Inferior parietal cortex (tissue), 1 donor: ENCODE measurements at regions not wholly inside any gene's neighbourhood (a gene's known extent, or its start where the extent isn't known, plus 50 kb on each side); places are given as distances from the start of the nearest gene placed in this dataset.
"Not testable (repeated sequence)": the region's sequence is repeated elsewhere in the genome, so short reads cannot be mapped to it uniquely, and the experiment has no call there.

Experiments used
- DNase-seq: peaks from one replicate; pipeline ENCODE4 v3.0.0-alpha.2; 2016; ENCODE audit errors: extremely low spot score

GRCh38 chr12:131287938-131288764 is 334.4 kb downstream of the ADGRD1 start:
- DNase-seq: no peak

GRCh38 chr12:131288765-131289695 is 335.3 kb downstream of the ADGRD1 start:
- not testable (repeated sequence) for DNase-seq

- DNase-seq: not testable (repeated sequence)
Measured at GRCh38 chr12:131289807-131290206, 336.1 kb downstream of the ADGRD1 start.

GRCh38 chr12:131290255-131290959 is 336.7 kb downstream of the ADGRD1 start:
- no peak for DNase-seq

- DNase-seq: not testable (repeated sequence)
Measured at GRCh38 chr12:131293071-131294015, 339.6 kb downstream of the ADGRD1 start.

GRCh38 chr12:131294716-131295115 is 341.0 kb downstream of the ADGRD1 start:
- DNase-seq: not testable (repeated sequence)

- DNase-seq: not testable (repeated sequence)
Measured at GRCh38 chr12:131295117-131295516, 341.4 kb downstream of the ADGRD1 start.

- not testable (repeated sequence) for DNase-seq
Measured at GRCh38 chr12:131295559-131295958, 341.9 kb downstream of the ADGRD1 start.

GRCh38 chr12:131296136-131296535 is 342.4 kb downstream of the ADGRD1 start:
- DNase-seq: not testable (repeated sequence)

- not testable (repeated sequence) for DNase-seq
Measured at GRCh38 chr12:131296651-131297050, 342.9 kb downstream of the ADGRD1 start.

GRCh38 chr12:131298526-131299369 is 345.0 kb downstream of the ADGRD1 start:
- not testable (repeated sequence) for DNase-seq

GRCh38 chr12:131299370-131299701 is 345.6 kb downstream of the ADGRD1 start:
- not testable (repeated sequence) for DNase-seq

- DNase-seq: not testable (repeated sequence)
Measured at GRCh38 chr12:131303576-131303975, 349.9 kb downstream of the ADGRD1 start.

- DNase-seq: not testable (repeated sequence)
Measured at GRCh38 chr12:131304642-131305041, 350.9 kb downstream of the ADGRD1 start.

GRCh38 chr12:131309700-131310099 is 356.0 kb downstream of the ADGRD1 start:
- no peak for DNase-seq

GRCh38 chr12:131310227-131310969 is 356.7 kb downstream of the ADGRD1 start:
- DNase-seq: not testable (repeated sequence)

GRCh38 chr12:131311279-131311722 is 357.6 kb downstream of the ADGRD1 start:
- DNase-seq: not testable (repeated sequence)

GRCh38 chr12:131311764-131312163 is 358.1 kb downstream of the ADGRD1 start:
- DNase-seq: no peak

GRCh38 chr12:131312382-131312781 is 358.7 kb downstream of the ADGRD1 start:
- DNase-seq: not testable (repeated sequence)
